Epidermal melanocyte (primary cell): ENCODE measurements at regions not wholly inside any gene's neighbourhood (a gene's known extent, or its start where the extent isn't known, plus 50 kb on each side); places are given as distances from the start of the nearest gene placed in this dataset.
"Not testable (repeated sequence)": the region's sequence is repeated elsewhere in the genome, so short reads cannot be mapped to it uniquely, and the experiment has no call there.

Experiments
- DNase-seq: peaks from one replicate; pipeline ENCODE4 v3.0.0; 2011; ENCODE audit warnings: low spot score; ENCODE audit not compliant: insufficient read length

DNA sequence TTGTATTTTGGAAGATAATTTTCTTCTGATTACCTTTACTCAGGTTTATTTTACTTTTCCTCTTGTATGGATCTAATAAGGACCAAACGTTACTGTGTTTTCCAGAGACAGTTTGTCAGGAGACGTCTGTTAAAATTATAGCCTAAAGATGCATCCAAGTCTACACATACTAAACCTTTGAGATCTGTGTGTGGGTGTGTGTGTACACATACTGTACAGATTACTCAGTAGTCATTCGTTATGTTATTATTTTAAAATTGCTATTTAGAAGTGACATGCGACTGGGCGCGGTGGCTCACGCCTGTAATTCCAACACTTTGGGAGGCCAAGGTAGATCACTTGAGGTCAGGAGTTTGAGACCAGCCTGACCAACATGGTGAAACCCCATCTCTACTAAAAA, 51.6 kb upstream of the CNTLN start:
- DNase-seq = no peak

GRCh38 chr9:17082343-17083064, 52.3 kb upstream of the CNTLN start:
- no peak for DNase-seq

DNA sequence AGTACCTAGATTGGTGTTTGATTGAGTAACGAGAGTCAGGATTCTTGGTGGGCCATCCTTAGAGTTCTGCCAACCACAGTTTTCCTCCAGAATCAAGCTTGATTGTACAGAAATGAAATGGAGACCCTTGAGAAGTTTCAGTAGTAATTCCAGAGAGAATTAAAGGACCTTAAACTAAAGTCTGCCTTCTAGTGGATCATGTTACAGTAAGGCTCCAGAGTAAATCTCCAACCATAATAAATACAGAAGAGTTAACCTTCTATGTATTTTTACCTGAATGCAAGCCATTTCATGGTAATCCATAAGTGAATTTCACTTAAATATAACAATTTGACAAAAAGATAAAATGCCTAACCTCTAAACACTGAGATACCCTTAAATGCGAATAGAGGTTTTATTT, 53.0 kb upstream of the CNTLN start:
- DNase-seq = no peak

GRCh38 chr9:17081351-17081750, 53.5 kb upstream of the CNTLN start:
- no peak for DNase-seq

GRCh38 chr9:17075758-17076485, 58.9 kb upstream of the CNTLN start:
- DNase-seq = no peak

GRCh38 chr9:17075146-17075757, 59.6 kb upstream of the CNTLN start:
- no peak for DNase-seq

- not testable (repeated sequence) for DNase-seq
Observed at GRCh38 chr9:17072563-17072962, 62.3 kb upstream of the CNTLN start.

- DNase-seq = no peak
Observed at GRCh38 chr9:17068671-17069070, 66.2 kb upstream of the CNTLN start.

- no peak for DNase-seq
Observed at GRCh38 chr9:17065062-17065461, 69.8 kb upstream of the CNTLN start.

DNA sequence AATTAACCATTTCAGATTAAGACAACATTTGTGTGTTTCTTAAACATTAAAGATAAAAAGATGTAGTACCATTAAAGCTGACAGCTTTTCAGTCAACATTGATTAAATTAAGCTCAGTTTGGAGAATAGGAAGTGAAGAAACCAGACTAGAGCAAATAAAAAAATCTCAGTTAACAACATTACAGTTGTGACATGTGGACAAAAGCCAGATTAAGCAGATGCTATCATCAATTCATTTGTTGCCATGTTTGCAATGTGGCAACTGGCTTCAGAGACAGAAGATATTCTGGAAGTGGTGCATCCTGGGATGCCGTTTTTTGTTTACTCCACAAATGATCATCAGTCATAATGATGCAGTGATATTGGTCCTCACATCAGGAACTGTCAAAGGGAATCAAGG, 70.3 kb upstream of the CNTLN start:
- DNase-seq = no peak

GRCh38 chr9:17063535-17064135, 71.2 kb upstream of the CNTLN start:
- DNase-seq = no peak

GRCh38 chr9:17062497-17062896, 72.3 kb upstream of the CNTLN start:
- DNase-seq = no peak

GRCh38 chr9:17060450-17060849, 74.4 kb upstream of the CNTLN start:
- no peak for DNase-seq

- DNase-seq = no peak
Observed at GRCh38 chr9:17059465-17059864, 75.4 kb upstream of the CNTLN start.

- no peak for DNase-seq
Observed at GRCh38 chr9:17057729-17058128, 77.1 kb upstream of the CNTLN start.

DNA sequence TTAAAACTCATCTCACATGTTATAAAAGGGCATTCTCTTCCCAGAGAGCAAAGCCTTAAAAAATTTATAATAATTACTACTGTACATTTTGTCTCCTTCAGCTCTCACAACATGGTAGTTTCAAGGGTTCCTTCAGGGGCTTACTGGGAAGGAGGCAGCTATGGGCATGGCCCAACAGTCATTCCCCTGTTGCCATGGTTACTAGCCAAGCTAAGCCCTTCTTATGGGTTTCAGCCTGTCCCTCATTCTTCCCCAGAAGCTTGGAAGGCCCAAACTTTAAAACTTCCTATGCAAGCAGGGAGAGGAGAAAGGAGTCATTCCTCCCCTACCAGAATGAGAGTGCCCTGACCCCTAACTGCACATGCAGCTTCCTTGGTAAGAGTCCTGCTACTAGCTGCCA, 82.2 kb upstream of the CNTLN start:
- DNase-seq = no peak

GRCh38 chr9:17045381-17045940, 89.4 kb upstream of the CNTLN start:
- no peak for DNase-seq

GRCh38 chr9:17031546-17031945, 103.3 kb upstream of the CNTLN start:
- DNase-seq = no peak

- no peak for DNase-seq
Observed at GRCh38 chr9:17025281-17025680, 109.6 kb upstream of the CNTLN start.

DNA sequence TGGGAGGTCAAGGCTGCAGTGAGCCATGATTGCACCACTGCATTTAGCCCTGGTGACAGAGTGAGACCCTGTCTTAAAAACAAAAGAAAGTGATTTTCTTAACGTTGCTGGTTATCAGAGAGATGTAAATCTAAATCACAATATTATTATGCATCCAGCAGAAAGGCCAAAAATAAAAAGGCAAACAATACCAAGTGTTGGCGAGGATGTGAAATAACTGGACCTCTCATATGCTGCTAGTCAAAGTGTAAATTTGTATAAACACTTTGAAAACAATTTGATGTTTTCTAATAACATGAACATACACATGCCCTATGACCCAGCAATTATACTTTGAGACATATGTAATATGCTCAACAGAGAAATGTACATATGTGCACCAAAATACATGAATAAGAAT, 110.7 kb upstream of the CNTLN start:
- DNase-seq = no peak

DNA sequence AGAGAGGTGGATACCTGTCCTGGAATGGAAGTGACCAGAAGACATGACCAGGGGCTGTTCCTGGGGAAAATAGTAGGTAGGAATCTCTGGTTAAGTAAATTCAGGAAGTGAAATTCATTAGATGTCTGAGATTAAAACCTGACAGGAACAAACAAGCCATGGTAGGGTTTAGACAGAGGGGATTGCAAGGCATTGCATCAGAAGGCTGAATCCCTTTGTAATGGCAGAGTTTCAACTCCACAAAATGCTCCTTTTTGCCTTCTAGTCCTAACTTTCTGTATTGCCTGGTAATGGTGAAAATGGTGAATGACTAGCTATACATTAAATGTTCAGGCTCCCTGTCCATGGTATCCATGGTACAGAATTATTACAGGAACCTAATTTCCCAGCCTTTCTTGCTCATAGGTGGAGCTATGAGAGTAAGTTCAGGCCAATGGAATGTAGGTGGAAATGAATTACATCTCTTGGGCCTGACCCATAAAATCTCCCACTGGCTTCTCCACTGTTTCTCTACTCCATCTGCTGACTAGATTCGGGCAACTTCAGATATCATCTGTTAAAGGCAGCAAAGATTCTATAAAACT, 113.4 kb upstream of the CNTLN start:
- DNase-seq = no peak

GRCh38 chr9:17019398-17019797, 115.4 kb upstream of the CNTLN start:
- DNase-seq = no peak
